ENCODE measurements at regions not wholly inside any gene's neighbourhood (a gene's known extent, or its start where the extent isn't known, plus 50 kb on each side); places are given as distances from the start of the nearest gene placed in this dataset.

- Histone ChIP-seq H4K20me1 (ENCODE audit: insufficient read depth) (no peaks in the 10 kb centered on the region), H3K27me3 (ENCODE audit: insufficient read depth, low read length) (no peaks in the 10 kb centered on the region), H3K9me3 (ENCODE audit: control insufficient read depth in 1 of 2, insufficient read depth in 1 of 2, low read depth in 1 of 2, low read length in 2 of 2) (no peaks in the 10 kb centered on the region), H3K79me2 (ENCODE audit: insufficient read depth, low read length) (no peaks in the 10 kb centered on the region), H3K4me3 (replicated peaks in 1 of 2; ENCODE audit: low read depth in 1 of 2, low read length in 2 of 2) (no peak overlapping the region), H3K9me2 (ENCODE audit: insufficient read depth) (no peaks in the 10 kb centered on the region), H3K4me1 (ENCODE audit: control insufficient read depth in 1 of 2, insufficient read depth in 2 of 2, low read length in 2 of 2) (no peaks in the 10 kb centered on the region), H2AFZ (ENCODE audit: low read depth, low read length, poor library complexity, severe bottlenecking) (no peak overlapping the region), H3K4me2 (ENCODE audit: low read length) (no peak overlapping the region), H3K9ac (ENCODE audit: low read length) (no peak overlapping the region), H3K36me3 (ENCODE audit: control insufficient read depth in 1 of 2, insufficient read depth in 2 of 2, low read length in 2 of 2) (no peaks in the 10 kb centered on the region), H3K27ac (ENCODE audit: low read depth, low read length) (no peak overlapping the region)
- POLR2A ChIA-PET = no interaction called here
- CTCF ChIA-PET = no interaction called here
- ATAC-seq = no peak
- no TSS peak for BruUV-seq (replicated peaks)
- no peak for DNase-seq (ENCODE audit: low read depth, low spot score)
- TF ChIP-seq EGR1 (IDR thresholded peaks at IDR 0.05; ENCODE audit: low read depth) (no peak), CBX3 (IDR thresholded peaks at IDR 0.05; ENCODE audit: low read depth) (no peak), ZBTB33 (IDR thresholded peaks at IDR 0.05; ENCODE audit: extremely low read depth, insufficient replicate concordance, low read length) (no peak), CTCF (IDR thresholded peaks at IDR 0.05 in 2 of 3, conservative IDR thresholded peaks at IDR 0.05 in 1 of 3; ENCODE audit: borderline replicate concordance in 1 of 3, insufficient read depth in 1 of 3, low read depth in 2 of 3, low read length in 2 of 3) (no peak), POLR2A (IDR thresholded peaks at IDR 0.05; ENCODE audit: borderline replicate concordance, extremely low read depth, insufficient read depth, insufficient read length) (no peak), ZFX (IDR thresholded peaks at IDR 0.05) (no peak), FOSL1 (IDR thresholded peaks at IDR 0.05; ENCODE audit: low read depth) (no peak), REST (IDR thresholded peaks at IDR 0.05; ENCODE audit: low read depth) (no peak), JUND (IDR thresholded peaks at IDR 0.05) (no peak), RAD21 (IDR thresholded peaks at IDR 0.05; ENCODE audit: low read depth) (no peak), SIN3A (IDR thresholded peaks at IDR 0.05; ENCODE audit: low read depth) (no peak), MAX (IDR thresholded peaks at IDR 0.05) (no peak), TCF7L2 (IDR thresholded peaks at IDR 0.05; ENCODE audit: borderline replicate concordance, extremely low read depth, insufficient read depth, insufficient read length) (no peak), POLR2AphosphoS5 (IDR thresholded peaks at IDR 0.05; ENCODE audit: low read depth, low read length) (no peak), ATF3 (IDR thresholded peaks at IDR 0.05) (no peak), CEBPB (IDR thresholded peaks at IDR 0.05; ENCODE audit: low read depth) (no peak), SP1 (IDR thresholded peaks at IDR 0.05; ENCODE audit: low read depth) (no peak), EZH2 (IDR thresholded peaks at IDR 0.05) (no peak)
- intact Hi-C loops (cut with micrococcal nuclease) = no loop called here
- RAD21 ChIA-PET (ENCODE audit: low non-redundant PET in 1 of 2, low total read pairs in 2 of 2, uncharacterized antibody in 2 of 2, unreplicated experiment in 2 of 2) = no interaction called here
Measured at GRCh38 chr2:145992572-145992971, 1472.7 kb upstream of the ZEB2 start.
